Hepatocyte (in vitro differentiated cells): ENCODE measurements at regions not wholly inside any gene's neighbourhood (a gene's known extent, or its start where the extent isn't known, plus 50 kb on each side); places are given as distances from the start of the nearest gene placed in this dataset.

Experiments used
- CTCF ChIP-seq: fragments of 200-600 bp; sonication (generic); IDR thresholded peaks from 2 replicates; pipeline ENCODE4 v1.5.1; 2016; ENCODE audit warnings: antibody characterized with exemption, mild to moderate bottlenecking; ENCODE audit not compliant: poor library complexity
- EZH2 ChIP-seq: fragments of 200-600 bp; sonication (generic); IDR thresholded peaks from 2 replicates; pipeline ENCODE4 v1.6.1; 2016; ENCODE audit warnings: antibody characterized with exemption, mild to moderate bottlenecking, borderline replicate concordance

- TF ChIP-seq CTCF (no peak), EZH2 (no peak)
These were observed 110.9 kb upstream of the TSPAN8 start for GRCh38 chr12:71268598-71269280.
